C4-2B (cell line): ENCODE measurements at regions not wholly inside any gene's neighbourhood (a gene's known extent, or its start where the extent isn't known, plus 50 kb on each side); places are given as distances from the start of the nearest gene placed in this dataset.

Experiments used
- ZFX ChIP-seq: fragments of 450-650 bp; IDR thresholded peaks from 2 replicates; pipeline ENCODE4 v1.6.1; 2017
- TF ChIP-seq, protein P1 (sequence below): fragments of 450-650 bp; conservative IDR thresholded peaks from 2 replicates; pipeline ENCODE4 v1.5.1; 2017; ENCODE audit warnings: mild to moderate bottlenecking

DNA sequence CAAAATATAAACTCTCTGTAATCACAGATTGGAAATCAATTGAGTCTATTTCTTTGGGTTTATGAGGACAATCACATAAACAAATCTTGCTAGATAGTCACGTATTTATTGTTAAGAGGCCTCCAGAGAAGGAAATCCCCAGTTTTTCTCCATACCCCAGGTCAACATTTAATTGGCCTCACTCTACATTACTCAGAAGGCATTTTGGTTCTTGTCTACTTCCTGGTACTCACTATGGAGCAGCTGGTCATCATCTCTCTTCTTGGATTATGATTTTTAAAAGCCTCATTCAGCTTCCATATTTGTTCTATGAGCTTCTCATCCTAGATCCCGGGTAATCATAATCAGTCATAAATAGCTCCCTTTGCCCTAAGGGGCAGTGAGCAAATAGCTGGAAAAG, 81.6 kb upstream of the LNX1 start:
- TF ChIP-seq, protein P1, sequence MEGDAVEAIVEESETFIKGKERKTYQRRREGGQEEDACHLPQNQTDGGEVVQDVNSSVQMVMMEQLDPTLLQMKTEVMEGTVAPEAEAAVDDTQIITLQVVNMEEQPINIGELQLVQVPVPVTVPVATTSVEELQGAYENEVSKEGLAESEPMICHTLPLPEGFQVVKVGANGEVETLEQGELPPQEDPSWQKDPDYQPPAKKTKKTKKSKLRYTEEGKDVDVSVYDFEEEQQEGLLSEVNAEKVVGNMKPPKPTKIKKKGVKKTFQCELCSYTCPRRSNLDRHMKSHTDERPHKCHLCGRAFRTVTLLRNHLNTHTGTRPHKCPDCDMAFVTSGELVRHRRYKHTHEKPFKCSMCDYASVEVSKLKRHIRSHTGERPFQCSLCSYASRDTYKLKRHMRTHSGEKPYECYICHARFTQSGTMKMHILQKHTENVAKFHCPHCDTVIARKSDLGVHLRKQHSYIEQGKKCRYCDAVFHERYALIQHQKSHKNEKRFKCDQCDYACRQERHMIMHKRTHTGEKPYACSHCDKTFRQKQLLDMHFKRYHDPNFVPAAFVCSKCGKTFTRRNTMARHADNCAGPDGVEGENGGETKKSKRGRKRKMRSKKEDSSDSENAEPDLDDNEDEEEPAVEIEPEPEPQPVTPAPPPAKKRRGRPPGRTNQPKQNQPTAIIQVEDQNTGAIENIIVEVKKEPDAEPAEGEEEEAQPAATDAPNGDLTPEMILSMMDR = no peak
- no peak for TF ChIP-seq ZFX
